AG10803 (cell line): ENCODE measurements at regions not wholly inside any gene's neighbourhood (a gene's known extent, or its start where the extent isn't known, plus 50 kb on each side); places are given as distances from the start of the nearest gene placed in this dataset.

Experiments used
- DNase-seq: peaks from one replicate; pipeline ENCODE4 v3.0.0; 2010; ENCODE audit warnings: low read depth
- H3K4me3 ChIP-seq: 2 replicates; pipeline ENCODE4 v1.5.1; 2011; ENCODE audit warnings: mild to moderate bottlenecking, low read length, control low read depth
- TF ChIP-seq, protein P1 (sequence below): conservative IDR thresholded peaks from 2 replicates; pipeline ENCODE4 v1.5.1; 2011; ENCODE audit warnings: mild to moderate bottlenecking, low read length, control low read depth, inconsistent platforms

DNA sequence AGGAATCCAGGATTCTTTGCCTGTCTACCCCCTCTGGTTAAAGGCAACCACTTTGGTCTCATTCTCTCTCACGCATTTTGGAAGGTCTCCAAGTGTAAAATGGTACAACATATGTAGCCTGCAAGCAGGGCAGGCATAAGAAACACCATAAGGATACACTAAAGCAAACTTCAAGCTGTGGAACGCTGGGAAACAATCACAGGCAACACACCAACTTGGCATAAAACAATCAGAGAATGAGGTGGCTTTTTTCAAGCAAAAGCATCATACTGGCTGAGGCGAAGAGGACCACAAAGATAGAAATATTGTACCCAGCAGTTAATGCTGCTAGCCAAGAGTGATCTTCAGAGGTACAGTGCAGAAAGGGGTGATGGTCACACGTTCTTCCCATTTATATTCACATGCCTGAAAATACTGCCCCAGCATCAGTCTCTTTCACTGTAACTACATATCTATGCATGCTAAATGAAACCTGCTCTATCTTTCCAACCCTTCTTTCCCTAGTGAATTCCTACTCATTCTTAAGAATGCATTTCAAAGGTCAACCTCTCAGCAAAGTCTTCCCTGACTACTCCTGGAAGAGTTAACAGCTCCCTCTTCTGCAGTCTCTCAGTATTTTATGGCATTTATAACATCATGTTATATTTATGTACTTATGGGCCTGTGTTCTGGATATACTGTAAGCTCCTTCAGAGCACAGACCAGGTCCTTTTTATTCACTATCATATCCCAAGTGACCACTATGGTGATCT is 71.9 kb upstream of the GALNT5 start:
- TF ChIP-seq, protein P1, sequence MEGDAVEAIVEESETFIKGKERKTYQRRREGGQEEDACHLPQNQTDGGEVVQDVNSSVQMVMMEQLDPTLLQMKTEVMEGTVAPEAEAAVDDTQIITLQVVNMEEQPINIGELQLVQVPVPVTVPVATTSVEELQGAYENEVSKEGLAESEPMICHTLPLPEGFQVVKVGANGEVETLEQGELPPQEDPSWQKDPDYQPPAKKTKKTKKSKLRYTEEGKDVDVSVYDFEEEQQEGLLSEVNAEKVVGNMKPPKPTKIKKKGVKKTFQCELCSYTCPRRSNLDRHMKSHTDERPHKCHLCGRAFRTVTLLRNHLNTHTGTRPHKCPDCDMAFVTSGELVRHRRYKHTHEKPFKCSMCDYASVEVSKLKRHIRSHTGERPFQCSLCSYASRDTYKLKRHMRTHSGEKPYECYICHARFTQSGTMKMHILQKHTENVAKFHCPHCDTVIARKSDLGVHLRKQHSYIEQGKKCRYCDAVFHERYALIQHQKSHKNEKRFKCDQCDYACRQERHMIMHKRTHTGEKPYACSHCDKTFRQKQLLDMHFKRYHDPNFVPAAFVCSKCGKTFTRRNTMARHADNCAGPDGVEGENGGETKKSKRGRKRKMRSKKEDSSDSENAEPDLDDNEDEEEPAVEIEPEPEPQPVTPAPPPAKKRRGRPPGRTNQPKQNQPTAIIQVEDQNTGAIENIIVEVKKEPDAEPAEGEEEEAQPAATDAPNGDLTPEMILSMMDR, result peak; percentile 22
- DNase-seq, result peak; percentile 24
- no peak overlapping the region for H3K4me3 ChIP-seq

DNA sequence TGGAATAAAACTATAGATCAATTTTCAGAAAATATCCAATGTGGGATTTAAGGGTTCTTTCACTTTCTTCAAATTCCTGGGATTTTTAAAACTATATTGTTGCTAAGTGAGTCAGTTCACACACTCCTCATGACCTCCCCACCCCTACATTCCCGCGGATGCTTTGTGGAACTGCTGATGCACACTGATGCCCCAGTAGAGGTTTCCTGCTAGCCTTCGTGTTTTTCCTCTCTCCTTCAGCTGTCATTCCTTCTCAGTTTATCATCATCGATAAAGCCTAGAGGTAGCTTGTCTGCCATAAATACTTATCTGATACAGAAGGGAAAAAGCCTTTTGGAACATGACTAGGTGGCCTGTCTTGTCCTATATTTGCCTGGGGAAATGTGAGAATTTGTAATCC is 67.4 kb upstream of the GALNT5 start:
- DNase-seq, result peak; percentile 70
- H3K4me3 ChIP-seq, result no peak overlapping the region
- TF ChIP-seq, protein P1, result no peak

DNA sequence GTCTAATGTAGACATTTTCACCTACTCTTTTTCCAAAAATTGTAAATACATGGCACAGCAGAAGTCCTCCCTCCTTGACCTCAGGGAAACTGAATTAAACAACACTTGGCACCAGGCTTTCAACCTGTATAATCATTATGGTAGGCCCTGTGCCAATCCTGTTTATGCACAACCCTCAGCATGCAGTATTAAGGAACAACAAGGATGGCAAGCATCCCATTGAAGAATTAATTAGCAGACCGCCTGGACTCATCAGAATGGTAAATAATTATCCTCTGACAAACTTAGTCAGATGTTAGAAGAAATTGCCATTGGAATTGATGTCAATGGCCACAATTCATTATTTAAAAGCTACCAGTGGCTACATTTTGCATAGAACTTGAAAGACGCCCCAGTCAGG is 66.3 kb upstream of the GALNT5 start:
- H3K4me3 ChIP-seq, result no peak overlapping the region
- DNase-seq, result no peak
- TF ChIP-seq, protein P1, result no peak

DNA sequence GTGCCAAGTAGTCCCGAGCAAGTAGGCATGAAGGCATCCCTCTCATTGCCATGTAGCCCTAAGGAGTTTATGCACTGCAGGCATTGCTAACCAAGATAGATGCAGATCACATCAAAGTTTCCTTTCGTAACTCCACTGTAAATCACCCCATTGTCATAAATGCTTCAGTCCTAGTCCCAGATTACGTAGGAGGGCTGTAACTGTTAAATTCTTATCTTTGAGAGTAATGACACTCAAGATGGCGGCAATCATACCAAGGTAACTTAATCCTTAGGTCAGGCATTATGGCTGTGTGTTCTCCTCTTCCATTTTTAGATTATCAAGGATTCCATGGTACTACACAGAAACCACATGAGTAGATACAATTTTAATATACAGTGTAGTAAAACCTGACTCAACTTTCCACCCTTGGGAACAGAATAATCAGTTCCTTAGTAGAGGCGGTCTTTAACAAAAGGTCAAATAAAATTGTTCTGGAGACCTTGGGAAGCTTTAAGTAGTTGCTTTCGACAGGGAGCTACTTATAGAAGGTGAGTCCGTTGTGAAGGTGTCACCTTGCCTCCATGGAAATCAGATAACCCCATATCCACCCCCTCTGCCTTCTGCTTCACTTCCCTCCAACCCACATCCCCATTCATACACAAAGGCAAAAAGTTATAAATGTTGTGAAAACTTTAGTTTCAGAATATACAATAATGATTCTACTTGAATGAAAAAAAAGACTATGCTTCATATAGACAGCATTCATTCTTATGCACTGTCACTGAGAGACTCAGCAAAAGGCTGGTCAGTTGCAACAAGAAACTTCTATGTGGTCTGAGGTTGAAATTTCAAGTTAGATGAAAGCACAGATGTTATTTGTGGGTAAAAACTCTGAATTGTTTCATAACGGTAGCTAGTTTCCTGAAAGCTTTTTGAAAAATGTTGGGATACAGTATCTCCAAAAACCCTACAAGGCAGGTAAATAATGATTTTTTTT is 64.8 kb upstream of the GALNT5 start:
- peak; percentile 23 for DNase-seq
- no peak overlapping the region for H3K4me3 ChIP-seq
- TF ChIP-seq, protein P1, result no peak

DNA sequence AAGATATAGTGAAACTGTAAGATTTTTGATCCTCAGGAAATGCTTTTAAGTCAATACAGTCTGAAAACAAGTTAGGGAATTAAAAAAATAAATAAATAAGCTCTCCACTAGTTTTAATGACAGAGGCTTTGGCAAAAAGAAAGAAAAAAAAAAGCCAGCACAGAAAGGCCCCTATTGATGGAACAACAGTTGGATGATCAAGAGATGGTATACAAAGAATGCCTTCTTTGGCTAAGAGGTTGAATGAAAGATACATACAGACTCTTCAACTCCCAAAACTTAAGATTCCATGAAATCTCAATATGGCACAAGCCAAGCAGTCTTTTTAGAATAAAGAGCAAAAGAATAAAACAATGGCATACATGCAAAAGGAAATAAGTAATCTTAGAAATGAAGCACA is 64.0 kb upstream of the GALNT5 start:
- no peak overlapping the region for H3K4me3 ChIP-seq
- TF ChIP-seq, protein P1, result no peak
- no peak for DNase-seq

DNA sequence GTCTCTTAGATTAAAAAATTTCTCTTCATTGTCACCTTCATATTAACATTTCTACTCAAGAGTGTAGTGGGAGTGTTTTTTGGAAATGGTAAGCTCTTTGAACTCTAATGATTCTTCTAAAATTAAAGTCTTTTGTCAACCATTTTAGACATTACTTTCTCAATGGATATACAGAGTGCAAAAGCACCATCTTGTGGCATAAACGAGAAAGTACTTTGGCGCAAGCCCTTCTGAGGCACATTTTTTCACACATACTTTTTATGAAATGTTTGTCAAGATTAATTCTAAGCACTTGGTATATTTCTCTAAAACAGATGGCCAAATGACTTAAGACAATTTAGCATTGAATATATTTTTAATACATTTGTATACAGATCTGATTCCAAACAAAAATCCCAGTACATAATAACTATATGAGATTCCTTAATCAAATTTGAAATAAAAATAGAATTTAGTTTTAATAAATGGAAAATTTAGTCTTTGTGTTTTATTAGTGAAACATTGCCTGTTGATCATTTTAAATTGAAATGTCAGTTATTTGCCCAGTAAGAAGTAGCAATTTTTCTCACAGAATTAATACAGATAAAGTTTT is 63.3 kb upstream of the GALNT5 start:
- DNase-seq, result peak; percentile 74

More for the DNA sequence above, 63.3 kb upstream of the GALNT5 start:
- TF ChIP-seq, protein P1, result peak; percentile 86
- H3K4me3 ChIP-seq, result no peak overlapping the region
